DMS153 treated with DMSO at 0.1 percent for 48 hours (cell line): ENCODE measurements at regions not wholly inside any gene's neighbourhood (a gene's known extent, or its start where the extent isn't known, plus 50 kb on each side); places are given as distances from the start of the nearest gene placed in this dataset.

Experiments used
- DNase-seq: peaks from one replicate; lab custom pipeline; 2025; ENCODE audit not compliant: unreplicated experiment; lab: John Stamatoyannopoulos, UW

- DNase-seq = no peak
Observed at GRCh38 chr20:11841972-11842461, 75.7 kb upstream of the BTBD3 start.

- no peak for DNase-seq
Observed at GRCh38 chr20:11843289-11843688, 74.4 kb upstream of the BTBD3 start.

DNA sequence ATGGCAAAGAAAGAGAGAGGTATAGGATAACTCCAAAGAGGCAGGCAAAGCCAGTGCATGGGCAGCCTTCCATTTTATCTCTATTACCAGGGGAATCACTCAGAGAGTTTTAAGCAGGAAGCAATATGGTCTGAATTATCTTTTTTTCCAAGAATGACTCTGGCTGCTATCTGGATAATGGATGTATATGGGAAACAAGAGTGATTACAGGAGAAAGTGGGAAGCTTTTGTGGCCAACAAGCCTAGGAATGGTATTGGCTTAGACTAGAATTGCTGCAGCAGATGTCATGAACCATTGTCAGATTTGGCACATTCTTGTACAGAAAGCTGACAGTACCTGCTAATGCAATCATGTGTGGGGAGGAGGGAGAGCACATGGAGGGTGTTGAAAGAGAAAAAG lies 73.0 kb upstream of the BTBD3 start:
- no peak for DNase-seq

DNA sequence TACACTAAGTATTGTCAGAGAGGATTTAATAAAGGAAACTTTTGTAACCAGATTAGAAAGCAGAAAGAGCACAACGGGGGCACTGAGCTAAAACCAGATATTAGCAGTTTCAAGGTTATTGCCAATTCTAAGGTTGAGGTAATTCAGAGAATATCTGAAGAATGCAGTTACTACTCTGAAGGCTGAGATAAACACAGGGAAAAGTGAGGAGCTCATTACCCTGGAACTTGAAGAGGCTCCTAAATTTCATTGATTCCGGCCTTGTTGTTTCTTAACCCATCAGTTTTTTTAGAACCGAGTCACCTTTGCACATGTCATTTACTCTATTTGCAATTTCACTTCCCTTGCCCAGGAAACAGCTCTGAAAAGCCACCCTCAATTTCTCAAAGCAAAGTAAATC lies 72.4 kb upstream of the BTBD3 start:
- DNase-seq = no peak

DNA sequence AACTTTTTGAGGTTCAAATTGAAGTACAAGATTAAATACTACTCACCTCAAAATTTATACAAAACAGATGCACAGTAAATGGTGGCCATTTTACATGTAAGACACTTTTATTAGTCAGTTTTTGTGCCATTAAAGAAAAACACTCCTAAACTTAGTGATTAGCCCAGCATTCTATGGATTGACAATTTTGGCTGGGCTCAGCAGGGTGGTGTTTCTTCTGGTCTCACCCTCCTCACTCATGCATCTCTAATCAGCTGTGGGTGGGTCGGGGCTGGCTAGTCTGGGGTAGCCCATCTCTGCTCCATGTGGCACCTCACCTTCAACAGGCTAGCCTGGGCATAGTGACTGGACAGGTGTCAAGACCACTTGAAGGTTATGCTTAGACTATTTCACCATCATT lies 71.6 kb upstream of the BTBD3 start:
- no peak for DNase-seq

DNA sequence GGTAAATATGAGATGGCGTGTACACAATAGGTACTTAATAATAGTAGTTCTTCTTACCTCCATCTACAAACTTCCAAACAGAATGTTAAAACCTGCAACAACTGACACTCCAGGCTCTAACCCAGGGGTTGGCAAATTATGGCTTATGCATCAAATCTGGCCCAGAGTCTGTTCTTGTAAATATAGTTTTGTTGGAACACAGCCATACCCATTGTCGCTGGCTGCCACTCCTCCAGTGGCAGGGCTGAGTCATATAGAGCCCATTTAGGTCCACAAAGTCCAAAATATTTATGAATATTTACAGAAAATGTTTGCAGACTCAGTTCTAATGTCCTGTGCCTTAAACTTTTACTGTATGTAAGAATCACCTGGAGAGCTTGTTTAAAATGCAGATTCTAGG lies 69.9 kb upstream of the BTBD3 start:
- DNase-seq = peak; percentile 5

DNA sequence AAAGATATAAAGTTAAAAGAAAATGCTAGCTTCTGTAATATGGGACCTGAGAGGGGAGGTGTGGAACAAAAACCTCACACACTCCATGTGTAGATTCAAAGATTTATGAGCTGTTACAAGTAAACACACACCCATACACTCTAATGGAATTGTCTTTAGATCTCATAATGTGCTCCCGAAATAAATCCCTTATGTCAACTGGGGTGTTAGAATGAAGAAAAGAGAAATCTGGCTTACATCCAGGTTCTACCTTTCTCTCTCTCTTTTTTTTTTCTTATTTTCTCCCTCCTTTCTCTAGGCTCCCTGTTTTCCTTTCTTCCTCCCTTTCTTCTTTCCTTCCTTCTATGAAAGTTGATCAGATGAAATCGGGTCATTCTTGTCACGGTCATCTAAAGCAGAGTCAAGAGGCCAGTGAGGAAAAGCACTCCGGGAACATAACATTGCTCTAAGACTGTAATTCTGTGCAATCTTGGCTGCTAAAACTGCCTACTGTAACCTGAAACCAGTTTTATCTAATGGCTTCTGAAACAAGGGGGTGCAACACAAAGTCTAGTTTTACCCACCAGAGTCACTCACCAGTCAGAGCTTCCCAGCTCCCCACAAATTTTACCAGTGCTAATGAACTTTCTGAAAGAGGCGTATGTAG lies 68.3 kb upstream of the BTBD3 start:
- DNase-seq = peak; percentile 58

DNA sequence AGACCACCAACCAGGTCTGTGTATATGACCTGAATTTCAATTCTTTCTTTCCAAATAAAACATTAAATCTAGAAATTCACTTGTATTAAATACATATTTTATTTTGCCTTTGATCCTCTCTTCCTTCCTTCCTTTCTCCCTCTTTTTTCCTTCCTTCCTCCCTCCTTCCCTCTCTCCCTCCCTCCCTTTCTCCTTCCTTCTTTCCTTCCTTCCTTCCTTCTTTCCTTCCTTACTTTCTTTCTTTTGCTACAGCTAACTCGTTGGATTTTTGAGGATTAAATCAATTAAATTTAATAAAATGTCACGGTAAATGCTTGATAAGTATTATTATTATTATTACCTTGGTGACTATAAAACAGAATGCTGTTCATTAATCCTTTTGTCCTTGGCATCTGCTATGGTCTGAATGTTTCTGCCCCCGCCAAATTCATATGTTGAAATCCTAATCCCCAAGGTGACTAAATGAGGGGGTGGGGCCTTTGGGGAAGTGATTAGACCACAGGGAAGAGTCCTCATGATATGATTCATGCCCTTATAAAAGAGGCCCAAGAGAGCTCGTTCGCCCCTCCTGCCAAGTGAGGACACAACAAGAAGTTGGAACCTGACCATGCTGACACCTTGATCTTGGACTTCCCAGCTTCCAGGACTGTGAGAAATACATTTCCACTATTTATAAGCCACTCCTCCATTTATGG lies 67.6 kb upstream of the BTBD3 start:
- no peak for DNase-seq

DNA sequence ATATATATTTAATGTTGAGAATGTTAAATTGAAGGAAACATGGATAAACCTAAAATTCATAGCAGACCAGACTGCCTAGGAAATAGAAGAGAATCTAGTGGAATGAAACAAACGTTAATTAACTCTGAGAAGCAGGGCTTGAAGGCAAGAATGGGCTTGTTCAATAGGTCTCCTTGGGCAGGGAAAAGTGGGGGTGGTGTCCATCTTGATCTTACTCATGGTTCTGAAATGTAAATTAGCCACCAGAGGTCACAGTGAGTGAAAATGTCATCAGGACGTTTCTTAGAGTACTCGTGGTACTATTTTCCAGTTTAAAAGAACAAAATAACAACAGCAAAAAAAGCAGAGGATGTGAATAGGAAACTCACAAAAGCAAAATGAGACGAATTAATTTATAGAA lies 66.8 kb upstream of the BTBD3 start:
- no peak for DNase-seq

DNA sequence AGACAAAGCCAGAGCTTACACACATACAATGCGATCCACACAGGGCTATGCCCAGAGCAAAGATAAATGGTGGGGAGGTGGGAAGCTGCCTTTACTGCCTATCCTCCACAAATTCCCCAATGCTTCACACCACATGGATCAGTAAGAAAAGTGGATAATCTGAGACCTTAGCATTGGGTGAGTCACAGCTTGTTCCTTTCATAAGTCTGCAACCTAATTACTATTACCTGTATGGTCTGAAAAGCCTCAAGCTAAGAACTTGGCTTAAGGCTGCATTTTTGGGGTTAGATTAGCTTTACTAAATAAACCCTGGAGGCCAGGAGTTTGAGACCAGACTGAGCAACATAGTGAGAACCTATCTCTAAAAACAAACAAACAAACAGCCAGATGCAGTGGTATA lies 66.0 kb upstream of the BTBD3 start:
- DNase-seq = no peak

DNA sequence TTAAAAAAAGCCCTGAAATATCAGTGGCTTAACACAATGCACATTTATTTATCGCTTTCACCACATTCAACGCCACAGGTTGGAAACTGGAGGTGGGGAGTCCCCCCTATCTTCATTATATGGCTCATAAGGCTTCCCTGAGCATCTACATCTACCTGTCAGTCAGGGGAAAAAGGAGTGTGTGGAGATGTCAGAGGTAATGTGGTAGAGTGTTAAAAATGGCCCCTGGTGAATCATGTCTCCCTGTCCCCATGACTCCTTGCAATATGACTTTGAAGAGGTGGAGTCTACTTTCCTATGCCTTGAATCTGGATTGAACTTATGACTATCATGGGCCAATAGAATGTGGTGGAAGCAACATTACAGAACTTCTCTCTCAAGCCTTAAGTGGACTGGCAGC lies 65.5 kb upstream of the BTBD3 start:
- no peak for DNase-seq

GRCh38 chr20:11852811-11853210 lies 64.9 kb upstream of the BTBD3 start:
- DNase-seq = no peak

GRCh38 chr20:11853359-11853758 lies 64.3 kb upstream of the BTBD3 start:
- no peak for DNase-seq

DNA sequence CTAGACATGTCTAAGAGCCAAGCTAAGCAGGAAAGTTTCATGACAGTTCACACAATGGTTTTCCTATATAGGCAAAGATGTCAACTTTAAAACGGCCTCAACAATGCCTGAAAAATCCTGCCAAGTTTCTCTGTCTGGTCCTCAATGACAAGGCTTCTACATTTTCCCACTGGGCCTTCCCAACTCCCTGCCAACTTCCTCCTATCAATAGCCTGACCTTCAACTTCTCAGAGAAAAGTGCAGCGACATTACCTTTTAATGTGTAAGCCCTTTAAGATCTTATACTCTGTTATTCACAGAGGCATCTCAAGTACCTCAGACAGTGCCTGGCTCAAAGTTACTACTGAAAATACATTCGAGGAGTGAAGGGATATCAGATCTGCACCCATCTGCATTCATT lies 56.2 kb upstream of the BTBD3 start:
- DNase-seq = no peak

GRCh38 chr20:11867291-11867919 lies 50.3 kb upstream of the BTBD3 start:
- no peak for DNase-seq
